ENCODE measurements at regions not wholly inside any gene's neighbourhood (a gene's known extent, or its start where the extent isn't known, plus 50 kb on each side); places are given as distances from the start of the nearest gene placed in this dataset.

DNA sequence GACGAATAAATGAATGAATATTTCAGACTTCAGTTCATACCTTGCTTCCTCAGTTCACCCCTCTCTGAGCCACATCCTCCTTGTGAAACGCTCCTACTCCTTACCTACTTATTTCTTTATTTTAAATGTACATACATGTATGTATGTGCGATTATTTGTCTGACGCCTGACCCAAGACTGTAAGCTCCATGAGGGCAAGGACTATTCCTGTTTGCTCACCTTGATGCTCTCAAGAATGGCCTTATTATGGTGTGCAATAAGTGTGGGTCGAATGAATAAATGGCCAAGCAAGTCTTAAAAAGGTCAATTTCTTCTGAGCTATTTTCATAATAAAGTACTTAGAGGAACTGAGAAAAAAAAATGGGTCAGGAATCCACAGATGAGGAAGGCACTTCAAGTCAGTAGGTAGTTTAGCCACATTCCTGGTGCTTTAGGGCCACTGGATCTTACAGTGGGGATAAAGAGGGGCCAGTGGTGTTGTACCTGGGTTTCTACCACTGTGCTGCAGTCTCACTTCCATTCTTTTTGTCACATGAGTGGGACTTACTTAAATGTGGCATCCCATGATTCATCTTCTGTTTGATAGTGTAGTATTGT lies 74.7 kb downstream of the SDC1 start:
- H3K36me3 Mint-ChIP-seq (ENCODE audit: low read depth), result no peaks in the 10 kb centered on the region
- peaks cover 21% of the 10 kb centered on the region for H3K27me3 Mint-ChIP-seq
- no peak overlapping the region for H3K4me3 Mint-ChIP-seq
- no peak overlapping the region for H3K27ac Mint-ChIP-seq
- H3K4me1 Mint-ChIP-seq, result no peaks in the 10 kb centered on the region
- no peaks in the 10 kb centered on the region for H3K9me3 Mint-ChIP-seq
- DNase-seq, result no peak
- intact Hi-C loops (cut with micrococcal nuclease), result no loop called here

DNA sequence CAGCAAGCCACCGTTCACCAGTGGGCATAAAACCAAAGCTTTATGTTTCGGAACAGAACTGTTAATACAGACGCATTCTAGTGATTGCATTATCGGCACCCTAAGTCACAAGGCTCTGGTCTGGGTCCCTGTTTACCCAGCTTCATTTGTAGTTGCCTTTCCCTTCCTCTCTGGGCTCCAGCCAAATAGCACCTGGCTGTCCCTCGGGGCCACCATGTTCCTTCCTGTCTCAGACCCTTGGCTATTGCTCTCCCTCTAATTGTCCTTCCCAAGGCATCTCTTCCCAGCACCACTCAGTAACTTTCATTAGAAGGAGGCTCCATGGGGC lies 75.3 kb downstream of the SDC1 start:
- H3K9me3 Mint-ChIP-seq, result no peaks in the 10 kb centered on the region

DNA sequence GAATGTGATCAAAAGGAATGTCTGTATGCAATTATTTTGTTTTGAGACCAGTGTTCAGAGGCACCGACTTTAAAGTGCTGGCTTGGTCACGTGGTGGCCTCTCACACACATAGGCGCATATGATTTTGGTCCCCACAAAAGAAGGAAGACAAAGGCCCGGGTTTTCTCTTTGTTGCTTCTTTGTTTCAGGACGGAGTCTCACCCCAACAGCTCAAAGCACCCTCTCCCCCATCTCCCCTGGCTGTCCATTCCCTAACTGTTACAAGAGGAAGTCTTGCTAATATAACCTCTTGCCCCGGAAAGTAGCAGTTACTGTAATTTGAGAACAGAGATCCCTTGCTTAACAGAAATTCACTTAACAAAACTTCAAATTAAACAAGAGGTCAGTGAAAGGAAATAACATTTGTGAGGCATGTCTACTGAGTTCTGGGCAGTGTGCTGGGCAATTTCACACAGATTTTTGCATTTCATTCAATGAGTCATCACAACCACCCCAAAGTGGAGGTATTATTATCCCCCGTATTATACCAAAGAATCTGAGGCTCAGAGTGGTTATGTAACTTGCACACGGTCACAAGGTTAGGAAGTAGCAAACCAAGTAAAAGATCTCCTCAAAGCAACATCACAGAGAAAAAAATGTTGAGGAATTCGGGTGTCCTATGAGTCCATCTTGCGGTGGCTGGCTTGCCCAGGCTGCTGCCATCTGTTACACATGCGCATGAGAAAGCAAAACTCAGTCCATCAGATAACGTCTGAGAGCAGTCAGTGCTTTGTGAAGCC lies 75.8 kb downstream of the SDC1 start:
- no peak overlapping the region for H3K27ac Mint-ChIP-seq
- intact Hi-C loops (cut with micrococcal nuclease), result no loop called here
- DNase-seq, result no peak
- peaks cover 21% of the 10 kb centered on the region for H3K27me3 Mint-ChIP-seq
- no peak overlapping the region for H3K4me3 Mint-ChIP-seq
- H3K9me3 Mint-ChIP-seq, result no peaks in the 10 kb centered on the region
- H3K4me1 Mint-ChIP-seq, result no peaks in the 10 kb centered on the region
- H3K36me3 Mint-ChIP-seq (ENCODE audit: low read depth), result no peaks in the 10 kb centered on the region

More for the DNA sequence above, 75.3 kb downstream of the SDC1 start:
- no peak overlapping the region for H3K4me3 Mint-ChIP-seq
- H3K4me1 Mint-ChIP-seq, result no peaks in the 10 kb centered on the region
- intact Hi-C loops (cut with micrococcal nuclease), result no loop called here
- no peak overlapping the region for H3K27ac Mint-ChIP-seq
- H3K36me3 Mint-ChIP-seq (ENCODE audit: low read depth), result no peaks in the 10 kb centered on the region
- no peak for DNase-seq
- peaks cover 21% of the 10 kb centered on the region for H3K27me3 Mint-ChIP-seq

DNA sequence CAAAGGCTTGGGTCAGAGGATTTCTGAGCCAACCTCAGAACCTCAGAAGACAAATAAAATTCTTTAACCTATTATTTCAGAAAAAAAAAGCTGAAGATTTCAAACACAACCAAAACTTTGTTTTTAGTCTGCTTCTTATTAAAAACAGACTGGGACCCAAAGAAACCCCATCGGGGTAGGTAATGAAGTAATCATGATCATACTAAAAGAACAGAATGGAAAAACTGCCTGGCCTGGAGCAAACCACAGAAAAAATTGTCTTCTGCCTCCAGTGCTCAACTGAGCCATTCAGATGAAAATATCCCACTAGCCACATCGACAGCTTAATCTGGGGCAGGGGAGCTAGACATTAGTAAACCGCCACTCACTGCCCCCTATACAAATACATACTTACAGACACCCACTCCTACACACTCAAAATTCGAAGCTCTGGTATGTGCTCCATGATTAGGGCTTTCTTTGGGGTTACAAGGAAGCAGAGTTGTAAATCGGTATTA lies 76.5 kb downstream of the SDC1 start:
- DNase-seq, result no peak
- H3K4me3 Mint-ChIP-seq, result no peak overlapping the region
- H3K27me3 Mint-ChIP-seq, result peaks cover 18% of the 10 kb centered on the region
- H3K27ac Mint-ChIP-seq, result no peak overlapping the region
- no peaks in the 10 kb centered on the region for H3K9me3 Mint-ChIP-seq
- H3K4me1 Mint-ChIP-seq, result no peaks in the 10 kb centered on the region
- H3K36me3 Mint-ChIP-seq (ENCODE audit: low read depth), result no peaks in the 10 kb centered on the region
- intact Hi-C loops (cut with micrococcal nuclease), result no loop called here

DNA sequence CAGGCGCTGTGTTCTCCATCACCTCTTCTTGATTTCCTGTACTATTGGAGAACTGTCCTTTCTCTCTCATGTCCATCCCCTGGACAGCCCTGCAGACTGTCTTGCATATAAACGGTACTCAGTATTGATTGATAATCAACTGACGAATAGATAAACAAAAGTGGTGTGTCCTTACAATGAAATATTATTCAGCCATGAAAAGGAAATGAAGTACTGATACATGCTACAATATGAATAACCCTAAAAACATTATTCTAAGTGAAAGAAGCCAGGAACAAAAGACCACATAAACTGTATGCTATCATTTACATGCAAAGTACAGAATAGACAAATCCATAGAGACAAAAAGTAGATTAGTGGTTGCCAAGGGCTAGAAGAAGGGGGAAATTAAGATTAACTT lies 77.6 kb downstream of the SDC1 start:
- H3K27me3 Mint-ChIP-seq, result peaks cover 14% of the 10 kb centered on the region
- H3K27ac Mint-ChIP-seq, result no peak overlapping the region
- intact Hi-C loops (cut with micrococcal nuclease), result no loop called here
- no peaks in the 10 kb centered on the region for H3K9me3 Mint-ChIP-seq
- H3K4me3 Mint-ChIP-seq, result no peak overlapping the region
- no peak for DNase-seq
- no peaks in the 10 kb centered on the region for H3K36me3 Mint-ChIP-seq (ENCODE audit: low read depth)
- H3K4me1 Mint-ChIP-seq, result no peaks in the 10 kb centered on the region

DNA sequence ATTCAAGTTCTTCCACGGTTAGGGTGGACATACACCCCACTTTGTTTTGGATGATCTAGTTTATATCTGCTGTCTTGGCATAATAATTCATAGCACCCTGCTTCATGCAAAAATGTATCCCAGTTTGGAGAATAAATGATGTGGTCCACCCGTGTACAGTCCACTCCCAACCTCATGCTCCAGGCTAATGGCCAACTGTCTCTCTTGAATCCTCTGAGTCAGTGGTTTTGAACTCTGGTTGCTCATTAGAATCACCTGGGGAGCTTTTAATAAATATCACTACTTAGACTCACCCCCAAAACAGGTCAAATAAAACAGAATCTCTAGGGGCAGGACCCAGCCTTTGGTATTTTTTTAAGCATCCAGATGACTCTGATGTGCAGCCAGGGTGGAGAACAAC lies 78.5 kb downstream of the SDC1 start:
- intact Hi-C loops (cut with micrococcal nuclease), result no loop called here
- peaks cover 14% of the 10 kb centered on the region for H3K27me3 Mint-ChIP-seq
- H3K4me1 Mint-ChIP-seq, result no peaks in the 10 kb centered on the region
- no peak for DNase-seq
- H3K36me3 Mint-ChIP-seq (ENCODE audit: low read depth), result no peaks in the 10 kb centered on the region
- H3K27ac Mint-ChIP-seq, result no peak overlapping the region
- H3K4me3 Mint-ChIP-seq, result no peak overlapping the region
- H3K9me3 Mint-ChIP-seq, result no peaks in the 10 kb centered on the region

DNA sequence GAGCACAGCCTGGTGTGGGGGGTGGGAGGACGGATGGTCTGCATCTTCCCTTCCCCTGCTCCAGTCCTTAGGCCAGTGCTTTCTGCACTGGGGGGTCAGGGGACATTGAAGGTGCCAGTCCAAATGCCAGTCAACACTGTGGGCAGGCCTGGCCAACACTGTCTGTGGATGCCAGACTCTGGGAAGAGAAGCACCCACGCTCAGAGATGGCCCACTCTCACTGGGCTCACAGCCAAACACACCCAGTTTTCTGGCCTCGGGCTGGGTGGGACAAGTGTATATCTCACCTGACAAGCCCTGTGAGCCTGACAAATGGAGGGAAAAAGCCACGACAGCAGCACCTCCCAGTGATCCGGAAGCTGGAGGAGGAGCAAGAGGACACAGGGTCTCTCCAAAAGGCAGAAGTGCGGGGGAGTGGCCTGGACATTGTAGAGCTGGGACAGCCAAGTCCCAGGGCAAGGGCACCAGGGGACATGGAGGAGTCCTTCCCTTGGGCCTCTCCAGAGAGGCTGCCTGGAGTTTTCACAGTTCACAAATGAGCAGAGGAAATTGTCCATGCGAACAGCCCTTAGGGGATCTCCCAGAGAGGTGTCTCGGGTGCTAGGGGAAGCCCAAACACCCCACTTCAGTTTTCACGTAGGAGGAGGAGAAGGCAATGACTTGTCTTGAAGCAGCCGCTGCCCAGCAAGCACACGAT lies 79.3 kb downstream of the SDC1 start:
- H3K27me3 Mint-ChIP-seq, result peaks cover 13% of the 10 kb centered on the region
- intact Hi-C loops (cut with micrococcal nuclease), result no loop called here
- H3K27ac Mint-ChIP-seq, result no peak overlapping the region
- no peak overlapping the region for H3K4me3 Mint-ChIP-seq
- no peaks in the 10 kb centered on the region for H3K4me1 Mint-ChIP-seq
- no peaks in the 10 kb centered on the region for H3K36me3 Mint-ChIP-seq (ENCODE audit: low read depth)
- DNase-seq, result no peak
- no peaks in the 10 kb centered on the region for H3K9me3 Mint-ChIP-seq

DNA sequence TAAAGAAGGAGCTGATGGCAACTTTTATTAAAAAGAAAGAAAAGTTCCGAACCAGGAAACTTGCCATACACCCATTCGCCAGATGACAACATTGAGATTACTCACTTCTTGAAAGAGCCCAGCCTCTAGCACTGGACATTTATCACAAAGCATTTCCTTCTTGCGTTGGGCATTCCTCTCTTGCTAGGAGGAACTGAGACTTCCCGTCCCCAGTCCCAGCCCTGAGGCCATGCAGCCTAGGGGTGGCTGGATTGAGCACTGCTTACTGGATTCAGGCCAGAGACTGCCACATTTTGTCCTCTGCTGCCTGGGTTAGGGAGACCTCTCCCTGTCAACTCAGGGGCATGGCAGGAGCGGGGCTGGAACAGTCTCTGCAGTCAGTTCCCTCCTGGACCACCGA lies 80.1 kb downstream of the SDC1 start:
- DNase-seq, result no peak
- intact Hi-C loops (cut with micrococcal nuclease), result no loop called here
- Mint-ChIP-seq H3K27ac (no peak overlapping the region), H3K36me3 (ENCODE audit: low read depth) (no peaks in the 10 kb centered on the region), H3K4me3 (no peak overlapping the region), H3K9me3 (no peaks in the 10 kb centered on the region), H3K4me1 (no peaks in the 10 kb centered on the region), H3K27me3 (peaks cover 11% of the 10 kb centered on the region)

DNA sequence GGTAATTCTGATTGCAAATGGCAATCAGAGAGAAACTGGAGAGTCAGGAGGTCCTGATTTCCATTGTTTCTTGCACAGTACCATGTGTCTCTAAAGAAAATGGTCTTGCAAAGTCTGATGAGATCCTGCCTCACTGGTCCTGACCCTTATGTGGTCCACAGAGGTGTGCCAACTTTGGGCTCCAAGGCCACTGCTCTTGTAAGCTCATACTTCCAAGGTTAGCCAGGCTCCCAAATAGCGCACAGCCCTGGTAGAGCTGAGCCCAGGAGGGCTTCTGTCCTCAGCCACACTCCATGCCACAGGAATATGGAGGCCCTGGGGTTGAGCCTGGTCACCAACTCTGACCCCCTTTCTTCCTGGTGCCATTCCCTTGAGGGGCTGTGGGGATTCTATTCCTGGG lies 80.7 kb downstream of the SDC1 start:
- Mint-ChIP-seq H3K27me3 (peaks cover 11% of the 10 kb centered on the region), H3K9me3 (no peaks in the 10 kb centered on the region), H3K36me3 (ENCODE audit: low read depth) (no peaks in the 10 kb centered on the region), H3K27ac (no peak overlapping the region), H3K4me3 (no peak overlapping the region), H3K4me1 (no peaks in the 10 kb centered on the region)
- no peak for DNase-seq
- intact Hi-C loops (cut with micrococcal nuclease), result no loop called here

DNA sequence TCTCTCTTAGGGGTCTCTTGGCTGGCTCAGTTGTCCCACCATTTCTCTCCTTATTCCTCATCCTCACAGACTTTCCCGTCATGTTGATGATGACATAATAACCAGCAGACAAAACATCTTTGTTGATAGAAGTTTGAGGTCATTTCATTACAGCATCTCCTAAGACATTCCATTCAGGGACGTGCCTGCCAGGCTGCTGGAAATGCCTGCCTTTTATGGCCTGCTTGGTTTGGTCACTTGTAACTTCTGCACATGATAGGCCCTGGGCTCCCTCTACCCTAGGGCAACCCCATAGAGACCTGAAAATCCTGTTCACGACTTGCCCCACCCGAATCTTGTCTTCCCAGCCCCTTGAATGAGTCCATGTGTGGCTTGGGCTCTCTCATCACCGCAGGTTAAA lies 81.7 kb downstream of the SDC1 start:
- intact Hi-C loops (cut with micrococcal nuclease), result no loop called here
- no peaks in the 10 kb centered on the region for H3K4me1 Mint-ChIP-seq
- no peaks in the 10 kb centered on the region for H3K9me3 Mint-ChIP-seq
- H3K27me3 Mint-ChIP-seq, result peaks cover 5% of the 10 kb centered on the region
- DNase-seq, result no peak
- no peaks in the 10 kb centered on the region for H3K36me3 Mint-ChIP-seq (ENCODE audit: low read depth)
- no peak overlapping the region for H3K27ac Mint-ChIP-seq
- no peak overlapping the region for H3K4me3 Mint-ChIP-seq

DNA sequence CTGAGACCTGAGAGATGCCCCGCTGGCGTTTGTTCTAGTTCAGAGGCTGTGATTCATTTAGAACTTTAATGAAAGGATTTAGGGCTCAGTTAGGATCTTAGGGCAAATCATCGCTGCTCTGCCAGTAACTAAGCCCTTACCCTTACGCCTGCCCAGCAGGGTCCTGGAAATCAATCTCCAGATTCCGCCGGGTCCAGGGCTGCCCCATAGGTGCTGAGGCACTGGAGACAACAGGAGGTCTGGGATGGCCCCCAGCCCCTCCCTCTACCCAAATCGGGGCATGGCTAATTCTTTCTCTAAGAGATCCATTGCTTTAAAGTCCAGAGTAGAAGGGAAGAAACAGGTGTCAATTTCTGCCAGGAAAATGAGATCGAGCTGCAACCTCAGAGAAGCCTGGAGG lies 83.1 kb downstream of the SDC1 start:
- no peaks in the 10 kb centered on the region for H3K9me3 Mint-ChIP-seq
- H3K4me3 Mint-ChIP-seq, result no peak overlapping the region
- no peaks in the 10 kb centered on the region for H3K36me3 Mint-ChIP-seq (ENCODE audit: low read depth)
- H3K4me1 Mint-ChIP-seq, result no peaks in the 10 kb centered on the region
- intact Hi-C loops (cut with micrococcal nuclease), result no loop called here
- no peak for DNase-seq
- no peak overlapping the region for H3K27ac Mint-ChIP-seq
- H3K27me3 Mint-ChIP-seq, result peaks cover 3% of the 10 kb centered on the region

DNA sequence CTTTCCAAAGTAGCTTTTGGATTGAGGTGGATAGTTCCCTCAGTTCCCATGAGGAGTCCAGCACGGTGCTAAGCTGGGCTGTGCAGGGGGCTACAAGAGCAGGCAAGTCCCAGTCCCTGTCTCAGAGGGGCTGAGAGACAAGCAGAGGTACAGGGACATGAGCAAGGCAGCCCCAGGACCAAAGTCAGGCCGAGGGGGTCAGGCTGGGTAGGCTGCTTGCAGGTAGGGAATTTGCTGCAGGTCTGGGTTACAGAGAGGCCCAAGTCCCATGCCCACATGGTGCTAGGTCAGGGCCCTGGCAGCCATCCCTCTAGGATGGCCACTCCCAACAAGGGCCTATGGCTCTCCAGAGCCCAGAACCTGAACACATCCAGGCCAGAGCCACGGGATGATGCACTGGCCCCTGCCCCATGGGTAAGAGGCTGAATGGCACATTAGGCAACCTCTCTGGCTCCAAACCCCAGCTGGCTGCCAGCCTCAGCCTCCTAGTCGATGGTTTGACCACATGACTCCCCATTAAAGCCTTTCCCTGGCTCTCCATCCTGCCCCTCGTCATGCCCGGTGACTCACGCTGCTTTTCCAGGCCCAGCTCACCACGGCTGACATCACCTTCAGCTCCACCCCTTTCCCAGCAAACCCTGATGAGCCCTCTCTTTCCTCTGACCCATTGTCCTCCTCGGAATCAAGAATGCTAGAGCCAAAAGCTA lies 83.7 kb downstream of the SDC1 start:
- Mint-ChIP-seq H3K36me3 (ENCODE audit: low read depth) (no peaks in the 10 kb centered on the region), H3K4me3 (no peak overlapping the region), H3K27ac (no peak overlapping the region), H3K9me3 (no peaks in the 10 kb centered on the region), H3K27me3 (peaks cover 3% of the 10 kb centered on the region), H3K4me1 (no peaks in the 10 kb centered on the region)
- intact Hi-C loops (cut with micrococcal nuclease), result no loop called here
- no peak for DNase-seq

DNA sequence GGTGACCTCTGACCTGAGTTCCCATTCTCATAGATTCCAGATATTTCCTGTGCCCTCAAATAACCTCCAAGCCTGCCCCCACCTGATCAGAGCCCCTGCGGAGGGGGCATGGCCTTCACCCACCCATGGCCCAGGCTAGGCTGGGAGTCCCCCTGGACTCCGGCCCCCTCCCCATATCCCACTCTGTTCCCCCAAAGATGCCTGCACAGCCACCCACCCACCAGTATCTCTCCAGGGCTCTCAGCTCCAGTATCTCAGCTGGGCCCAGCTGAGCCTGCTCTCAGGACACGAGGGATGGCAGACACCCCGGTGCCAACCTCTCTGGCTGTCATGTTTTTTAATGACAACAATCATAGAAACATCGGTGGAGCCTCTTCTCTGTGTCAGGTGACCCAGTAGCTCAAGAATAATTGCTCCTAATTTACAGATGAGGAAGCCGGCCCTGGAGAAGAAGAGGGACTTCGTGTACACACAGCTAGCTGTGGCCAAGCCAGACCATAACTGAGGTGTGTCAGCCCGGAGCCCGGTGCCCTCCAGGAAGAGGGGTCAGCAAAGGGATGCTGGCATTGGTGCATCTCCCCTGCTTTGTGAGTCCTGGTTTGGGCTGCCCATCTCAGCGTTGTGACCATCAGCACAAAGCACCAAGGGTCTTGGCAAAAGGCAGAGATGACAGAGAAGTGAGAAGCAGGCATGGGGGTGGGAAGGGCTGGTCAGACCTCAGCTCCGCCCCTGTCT lies 84.4 kb downstream of the SDC1 start:
- Mint-ChIP-seq H3K4me3 (no peak overlapping the region), H3K27me3 (peaks cover 3% of the 10 kb centered on the region), H3K36me3 (ENCODE audit: low read depth) (no peaks in the 10 kb centered on the region), H3K27ac (no peak overlapping the region), H3K9me3 (no peaks in the 10 kb centered on the region), H3K4me1 (no peaks in the 10 kb centered on the region)
- intact Hi-C loops (cut with micrococcal nuclease), result no loop called here
- no peak for DNase-seq

Measured in activated CD4-positive, alpha-beta T cell treated with anti-CD3 and anti-CD28 coated beads, Interleukin-2, amount 10 ng/mL, durations not matched to agents 24 days and 14 days (primary cell).